GM19395 (cell line): ENCODE measurements at regions not wholly inside any gene's neighbourhood (a gene's known extent, or its start where the extent isn't known, plus 50 kb on each side); places are given as distances from the start of the nearest gene placed in this dataset.

ENCODE experiments used
- ATAC-seq: cut with Tn5 transposase; IDR thresholded peaks from one replicate; pipeline ENCODE4 v1.9.1; 2021; ENCODE audit warnings: mild to moderate bottlenecking, moderate library complexity; ENCODE audit not compliant: unreplicated experiment

- ATAC-seq = peak; percentile 50
These were observed 64.4 kb upstream of the TM9SF2 start for GRCh38 chr13:99436686-99437416.

- ATAC-seq = no peak
These were observed 62.2 kb upstream of the TM9SF2 start for GRCh38 chr13:99439048-99439447.

- no peak for ATAC-seq
These were observed 61.2 kb upstream of the TM9SF2 start for GRCh38 chr13:99439850-99440604.

- ATAC-seq = peak; percentile 70
These were observed 58.9 kb upstream of the TM9SF2 start for GRCh38 chr13:99442273-99442895.

GRCh38 chr13:99446242-99446641 lies 55.0 kb upstream of the TM9SF2 start:
- no peak for ATAC-seq

GRCh38 chr13:99448546-99448945 lies 52.7 kb upstream of the TM9SF2 start:
- ATAC-seq = no peak

GRCh38 chr13:99450416-99450815 lies 50.9 kb upstream of the TM9SF2 start:
- no peak for ATAC-seq
